Epithelial cell of proximal tubule (primary cell): ENCODE measurements at regions not wholly inside any gene's neighbourhood (a gene's known extent, or its start where the extent isn't known, plus 50 kb on each side); places are given as distances from the start of the nearest gene placed in this dataset.
"Not testable (repeated sequence)": the region's sequence is repeated elsewhere in the genome, so short reads cannot be mapped to it uniquely, and the experiment has no call there.

ENCODE experiments used
- DNase-seq: peaks from one replicate; pipeline ENCODE4 v3.0.0-alpha.2; 2011; ENCODE audit warnings: low read depth
- H3K4me3 ChIP-seq: 2 replicates; pipeline ENCODE4 v1.5.1; 2011; ENCODE audit warnings: low read depth, mild to moderate bottlenecking, low read length
- CTCF ChIP-seq: conservative IDR thresholded peaks from 2 replicates; pipeline ENCODE4 v1.5.1; 2012; ENCODE audit warnings: low read depth, mild to moderate bottlenecking, low read length

DNA sequence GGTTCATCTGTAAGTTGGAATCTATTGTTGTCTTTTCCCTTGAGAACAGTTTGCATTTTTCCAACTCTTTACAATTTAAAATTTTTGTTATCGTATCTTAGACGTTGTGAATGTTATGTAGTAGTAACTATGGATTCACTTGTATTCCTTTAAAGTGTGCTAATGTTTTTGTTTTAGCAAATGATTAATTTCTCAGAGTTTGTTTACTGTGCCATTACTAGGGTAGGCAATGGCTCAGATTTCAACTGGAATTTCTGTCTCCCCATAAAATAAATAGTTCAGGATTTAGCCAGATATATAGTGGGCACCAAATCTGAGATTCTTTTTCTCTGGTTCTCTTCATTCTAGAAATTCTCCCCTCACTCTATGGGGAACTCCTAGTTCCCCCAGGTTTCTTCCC, 896.5 kb downstream of the PLA2G4A start:
- no peak overlapping the region for H3K4me3 ChIP-seq
- TF ChIP-seq CTCF: no peak
- DNase-seq: no peak

- no peak overlapping the region for H3K4me3 ChIP-seq
- DNase-seq: no peak
- TF ChIP-seq CTCF: no peak
Observed at GRCh38 chr1:187733232-187733631, 904.5 kb downstream of the PLA2G4A start.

- no peak for TF ChIP-seq CTCF
- no peak overlapping the region for H3K4me3 ChIP-seq
- no peak for DNase-seq
Observed at GRCh38 chr1:187734427-187734826, 905.7 kb downstream of the PLA2G4A start.

GRCh38 chr1:187744665-187745064, 915.9 kb downstream of the PLA2G4A start:
- H3K4me3 ChIP-seq: no peak overlapping the region
- TF ChIP-seq CTCF: no peak
- DNase-seq: no peak

- no peak for TF ChIP-seq CTCF
- no peak overlapping the region for H3K4me3 ChIP-seq
- DNase-seq: no peak
Observed at GRCh38 chr1:187755536-187755935, 926.8 kb downstream of the PLA2G4A start.

- H3K4me3 ChIP-seq: not testable (repeated sequence)
Observed at GRCh38 chr1:187756684-187757083, 927.9 kb downstream of the PLA2G4A start.

DNA sequence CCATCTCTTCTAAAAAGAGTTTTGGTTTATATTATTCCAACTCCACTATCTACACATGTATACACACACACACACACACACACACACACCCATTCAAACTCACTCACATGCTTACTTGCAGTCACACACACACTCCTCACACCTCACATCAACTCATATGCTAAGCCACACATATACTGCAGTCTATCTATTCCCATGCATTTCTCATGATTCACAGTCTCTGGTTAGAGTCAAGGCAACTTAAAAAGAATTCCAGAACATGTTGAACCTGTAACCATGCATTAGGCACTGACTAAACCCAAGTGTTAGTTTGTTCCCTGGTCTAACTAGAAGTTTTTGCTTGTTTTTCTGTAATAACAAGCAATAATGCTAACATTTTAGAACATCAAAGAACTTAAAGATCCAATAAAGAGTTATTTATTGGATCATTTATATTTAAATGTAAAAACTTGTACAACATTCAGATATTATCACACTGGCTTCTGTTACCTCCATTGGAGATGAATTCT, 931.1 kb downstream of the PLA2G4A start:
- TF ChIP-seq CTCF: no peak
- H3K4me3 ChIP-seq: no peak overlapping the region
- DNase-seq: no peak

More at GRCh38 chr1:187756684-187757083, 927.9 kb downstream of the PLA2G4A start:
- not testable (repeated sequence) for DNase-seq
